Fibroblast of mammary gland (primary cell): ENCODE measurements at regions not wholly inside any gene's neighbourhood (a gene's known extent, or its start where the extent isn't known, plus 50 kb on each side); places are given as distances from the start of the nearest gene placed in this dataset.

Source experiments
- DNase-seq: peaks from one replicate; pipeline ENCODE4 v3.0.0-alpha.2; 2010; ENCODE audit warnings: low read depth
- H3K4me3 ChIP-seq: 2 replicates; pipeline ENCODE4 v1.5.1; 2011; ENCODE audit warnings: low read depth, mild to moderate bottlenecking, low read length, moderate library complexity; ENCODE audit not compliant: control insufficient read depth
- TF ChIP-seq, protein P1 (sequence below): conservative IDR thresholded peaks from 2 replicates; pipeline ENCODE4 v1.5.1; 2011; ENCODE audit warnings: low read depth, low read length, inconsistent platforms; ENCODE audit not compliant: control insufficient read depth, insufficient read depth

DNA sequence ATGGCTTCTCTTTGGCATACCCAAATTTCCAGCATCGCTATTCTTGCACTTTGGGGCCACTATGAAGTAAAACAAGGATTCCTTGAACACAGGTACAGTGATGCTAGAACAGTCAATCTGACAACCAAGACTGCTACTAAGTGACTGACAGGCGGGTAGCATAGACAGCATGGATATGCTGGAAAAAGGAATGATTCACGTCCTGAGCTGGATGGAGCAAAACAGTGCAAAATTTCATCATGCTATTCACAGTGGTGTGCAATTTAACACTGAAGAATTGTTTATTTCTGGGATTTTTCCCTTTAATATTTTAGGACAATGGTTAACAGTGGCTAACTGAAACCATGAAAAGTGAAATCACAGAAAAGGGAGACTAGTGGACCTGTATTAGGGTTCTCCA, 1511.2 kb upstream of the ZEB2 start:
- DNase-seq, result no peak
- no peak overlapping the region for H3K4me3 ChIP-seq
- TF ChIP-seq, protein P1, sequence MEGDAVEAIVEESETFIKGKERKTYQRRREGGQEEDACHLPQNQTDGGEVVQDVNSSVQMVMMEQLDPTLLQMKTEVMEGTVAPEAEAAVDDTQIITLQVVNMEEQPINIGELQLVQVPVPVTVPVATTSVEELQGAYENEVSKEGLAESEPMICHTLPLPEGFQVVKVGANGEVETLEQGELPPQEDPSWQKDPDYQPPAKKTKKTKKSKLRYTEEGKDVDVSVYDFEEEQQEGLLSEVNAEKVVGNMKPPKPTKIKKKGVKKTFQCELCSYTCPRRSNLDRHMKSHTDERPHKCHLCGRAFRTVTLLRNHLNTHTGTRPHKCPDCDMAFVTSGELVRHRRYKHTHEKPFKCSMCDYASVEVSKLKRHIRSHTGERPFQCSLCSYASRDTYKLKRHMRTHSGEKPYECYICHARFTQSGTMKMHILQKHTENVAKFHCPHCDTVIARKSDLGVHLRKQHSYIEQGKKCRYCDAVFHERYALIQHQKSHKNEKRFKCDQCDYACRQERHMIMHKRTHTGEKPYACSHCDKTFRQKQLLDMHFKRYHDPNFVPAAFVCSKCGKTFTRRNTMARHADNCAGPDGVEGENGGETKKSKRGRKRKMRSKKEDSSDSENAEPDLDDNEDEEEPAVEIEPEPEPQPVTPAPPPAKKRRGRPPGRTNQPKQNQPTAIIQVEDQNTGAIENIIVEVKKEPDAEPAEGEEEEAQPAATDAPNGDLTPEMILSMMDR, result no peak

DNA sequence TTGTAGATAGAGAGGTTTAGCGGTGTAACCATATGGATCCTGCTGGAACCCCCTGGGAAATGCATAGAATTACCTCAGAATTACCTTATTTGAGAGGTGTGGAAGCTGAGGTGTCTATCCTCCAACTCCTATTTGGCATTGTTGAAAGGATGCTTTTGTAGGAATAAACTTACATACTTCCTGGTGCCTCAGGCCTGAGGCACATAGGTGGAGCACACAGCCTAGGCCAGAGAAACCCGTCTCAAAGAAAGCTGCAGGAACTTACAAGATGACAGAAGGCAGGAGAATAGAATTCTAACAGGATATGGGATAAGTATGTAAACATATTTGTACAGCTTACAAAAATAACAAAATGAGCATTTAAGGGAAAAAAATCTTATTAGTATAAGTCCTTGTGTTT, 1507.2 kb upstream of the ZEB2 start:
- TF ChIP-seq, protein P1, result no peak
- no peak overlapping the region for H3K4me3 ChIP-seq
- DNase-seq, result no peak

DNA sequence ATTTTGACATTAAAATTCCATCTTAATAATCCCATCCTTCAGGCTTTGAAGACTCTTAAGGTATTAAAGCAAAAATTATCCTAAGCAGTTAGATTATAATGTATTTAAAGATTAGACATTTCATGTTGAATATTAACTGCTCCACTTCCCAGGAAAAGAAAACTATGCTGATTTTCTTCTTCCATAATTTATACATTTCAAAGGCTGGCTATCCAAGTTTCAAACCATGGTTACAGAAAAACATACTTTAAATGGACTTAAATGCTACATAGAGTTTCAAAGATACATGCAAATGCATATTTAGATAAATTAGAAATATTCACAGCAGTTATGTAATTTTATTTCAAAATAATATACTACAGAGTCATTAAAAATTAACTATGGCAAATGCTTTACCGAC, 1505.6 kb upstream of the ZEB2 start:
- H3K4me3 ChIP-seq, result no peak overlapping the region
- TF ChIP-seq, protein P1, result no peak
- DNase-seq, result no peak

DNA sequence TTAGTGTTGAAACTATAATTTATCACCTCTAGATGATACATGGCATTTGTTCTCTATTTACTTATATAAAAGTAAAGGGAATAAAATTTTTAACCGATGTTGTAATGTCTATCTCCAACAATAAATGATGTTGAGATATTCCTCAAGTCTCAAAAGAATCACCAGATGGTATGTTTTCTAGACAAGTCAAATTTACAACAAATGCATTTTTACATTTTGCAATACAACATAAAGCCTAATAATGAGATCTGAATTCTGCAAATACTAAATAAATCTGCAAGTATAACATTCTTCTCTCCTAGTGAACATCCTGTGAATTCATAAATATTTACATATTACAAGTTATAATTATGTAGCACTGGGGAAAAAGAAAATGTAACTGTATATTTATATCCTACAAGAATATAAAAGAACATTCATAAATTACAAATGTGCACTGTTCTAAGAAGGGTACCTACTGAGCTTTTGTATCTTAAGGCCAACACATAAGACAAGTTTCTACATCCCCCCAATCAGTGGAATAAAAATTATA, 1504.4 kb upstream of the ZEB2 start:
- no peak overlapping the region for H3K4me3 ChIP-seq
- no peak for DNase-seq
- TF ChIP-seq, protein P1, result no peak

DNA sequence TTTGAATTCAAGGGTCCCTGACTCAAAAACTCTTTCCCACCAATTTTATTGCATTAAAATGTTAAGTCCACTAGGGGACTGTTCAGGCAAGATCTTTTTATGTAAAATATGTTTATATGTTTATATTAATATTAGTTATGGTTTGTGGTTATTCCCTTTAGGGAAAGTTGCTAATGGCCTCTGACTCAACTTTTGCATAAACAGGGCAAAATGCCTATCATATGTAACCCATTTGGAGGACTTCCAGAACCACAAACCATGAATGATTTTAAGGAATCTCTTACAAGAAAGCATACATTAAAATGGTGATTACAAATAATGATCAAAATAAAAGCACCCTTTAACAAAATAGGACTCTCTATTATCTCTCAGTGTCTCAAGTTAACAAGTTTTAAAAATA, 1484.5 kb upstream of the ZEB2 start:
- no peak overlapping the region for H3K4me3 ChIP-seq
- DNase-seq, result peak; percentile 59
- TF ChIP-seq, protein P1, result no peak

DNA sequence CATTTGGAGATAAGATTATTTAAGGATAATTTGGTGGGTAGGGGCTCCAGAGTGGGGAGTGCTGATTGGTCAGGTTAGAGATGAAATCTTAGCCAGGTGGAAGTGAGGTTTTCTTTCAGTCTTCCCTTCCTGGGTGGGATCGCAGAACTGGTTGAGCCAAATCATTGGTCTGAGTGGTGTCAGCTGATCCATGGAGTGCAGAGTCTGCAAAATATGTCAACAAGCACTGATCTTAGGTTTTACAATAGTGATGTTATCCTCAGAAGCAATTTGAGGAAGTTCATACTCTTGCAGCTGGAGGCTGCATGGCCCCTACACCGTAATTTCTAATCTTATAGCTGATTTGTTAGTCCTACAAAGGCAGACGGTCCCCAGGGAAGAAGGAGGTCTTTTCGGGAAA, 1483.4 kb upstream of the ZEB2 start:
- TF ChIP-seq, protein P1, result no peak
- H3K4me3 ChIP-seq, result no peak overlapping the region
- no peak for DNase-seq

DNA sequence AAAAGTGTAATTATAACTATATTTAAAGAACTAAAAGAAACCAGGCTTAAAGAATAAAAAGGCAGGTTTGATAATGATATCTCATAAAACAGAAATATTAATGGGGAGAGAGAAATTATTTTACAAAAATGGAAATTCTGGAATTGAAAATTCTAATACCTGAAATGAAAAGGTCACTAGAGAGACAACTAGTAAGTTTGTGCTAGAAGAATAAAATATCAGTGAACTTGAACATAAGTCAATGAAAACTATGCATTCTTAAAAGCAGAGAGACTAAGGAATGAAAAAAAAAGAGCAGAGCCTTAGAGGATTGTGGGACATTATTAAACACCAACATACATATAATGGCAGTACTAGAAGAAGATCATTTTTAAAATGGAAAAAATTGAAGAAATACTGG, 1475.0 kb upstream of the ZEB2 start:
- no peak overlapping the region for H3K4me3 ChIP-seq
- DNase-seq, result no peak
- TF ChIP-seq, protein P1, result no peak
